ENCODE measurements at regions not wholly inside any gene's neighbourhood (a gene's known extent, or its start where the extent isn't known, plus 50 kb on each side); places are given as distances from the start of the nearest gene placed in this dataset.
"Not testable (repeated sequence)": the region's sequence is repeated elsewhere in the genome, so short reads cannot be mapped to it uniquely, and the experiment has no call there.

GRCh38 chr7:80018941-80019808, 115.5 kb upstream of the GNAI1 start:
- peak; percentile 11 for DNase-seq (ENCODE audit: low read depth)

GRCh38 chr7:80017101-80017698, 117.4 kb upstream of the GNAI1 start:
- DNase-seq (ENCODE audit: low read depth) = no peak

DNA sequence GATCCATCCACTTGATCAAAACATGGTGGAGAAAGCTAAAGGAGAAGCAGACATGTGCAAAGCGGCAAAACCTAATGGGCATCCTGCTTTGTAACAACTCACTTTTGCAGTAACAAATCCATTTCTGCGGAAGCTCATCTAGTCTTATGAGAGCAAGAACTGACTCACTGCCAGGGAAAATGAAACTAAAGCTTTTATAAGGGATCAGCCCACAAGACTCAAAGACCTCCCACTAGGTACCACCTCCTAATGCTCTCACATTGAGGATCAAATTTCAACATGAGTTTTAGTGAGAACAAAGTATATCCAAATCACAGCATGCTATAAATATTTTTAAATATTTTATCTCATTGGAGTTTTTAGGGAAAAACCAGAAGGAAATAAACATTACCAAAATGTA, 120.1 kb upstream of the GNAI1 start:
- DNase-seq (ENCODE audit: low read depth) = no peak

- DNase-seq (ENCODE audit: low read depth) = no peak
These were observed 126.6 kb upstream of the GNAI1 start for GRCh38 chr7:80008039-80008438.

GRCh38 chr7:80002865-80003264, 131.8 kb upstream of the GNAI1 start:
- no peak for DNase-seq (ENCODE audit: low read depth)

DNA sequence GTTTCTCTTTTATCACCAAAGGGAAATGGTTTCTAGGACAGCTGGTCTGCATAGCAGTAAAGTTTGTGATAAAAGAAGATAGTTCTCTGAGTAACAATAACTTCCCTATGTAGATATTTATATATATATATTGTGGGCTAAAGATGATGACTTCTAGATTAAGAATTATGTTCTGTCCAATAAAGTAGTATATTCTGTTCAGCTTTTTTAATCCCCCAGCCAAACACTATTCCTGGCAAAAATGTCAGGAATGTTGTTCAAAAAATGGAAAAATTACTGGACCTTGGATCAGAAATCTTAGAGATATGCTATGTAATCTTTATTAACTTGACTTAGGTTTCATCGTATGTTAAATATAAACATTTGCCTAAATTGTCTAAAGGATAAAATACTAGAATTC, 136.3 kb upstream of the GNAI1 start:
- DNase-seq (ENCODE audit: low read depth) = no peak

GRCh38 chr7:79997345-79997744, 137.3 kb upstream of the GNAI1 start:
- no peak for DNase-seq (ENCODE audit: low read depth)

GRCh38 chr7:79995741-79996140, 138.9 kb upstream of the GNAI1 start:
- DNase-seq (ENCODE audit: low read depth) = not testable (repeated sequence)

- no peak for DNase-seq (ENCODE audit: low read depth)
These were observed 146.0 kb upstream of the GNAI1 start for GRCh38 chr7:79988653-79989052.

DNA sequence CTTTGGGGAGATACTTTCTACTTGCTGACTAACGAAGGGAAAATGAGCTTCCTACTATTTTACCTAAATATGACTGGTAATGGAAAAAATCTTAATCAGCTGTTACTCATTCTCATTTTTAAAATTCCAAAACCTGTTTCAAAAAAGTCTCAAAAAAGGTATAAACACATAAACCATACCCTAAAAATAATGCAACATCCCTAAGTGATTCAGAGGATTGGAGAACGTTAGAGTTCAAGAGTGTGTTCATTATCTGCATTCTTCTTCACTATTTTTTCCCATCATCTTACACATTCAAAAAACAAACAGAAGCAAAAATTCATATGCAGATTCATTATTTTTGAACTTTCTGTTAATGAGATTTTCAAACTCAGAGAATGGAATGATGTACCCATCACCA, 150.4 kb upstream of the GNAI1 start:
- no peak for DNase-seq (ENCODE audit: low read depth)

- DNase-seq (ENCODE audit: low read depth) = no peak
These were observed 152.4 kb upstream of the GNAI1 start for GRCh38 chr7:79982141-79982770.

DNA sequence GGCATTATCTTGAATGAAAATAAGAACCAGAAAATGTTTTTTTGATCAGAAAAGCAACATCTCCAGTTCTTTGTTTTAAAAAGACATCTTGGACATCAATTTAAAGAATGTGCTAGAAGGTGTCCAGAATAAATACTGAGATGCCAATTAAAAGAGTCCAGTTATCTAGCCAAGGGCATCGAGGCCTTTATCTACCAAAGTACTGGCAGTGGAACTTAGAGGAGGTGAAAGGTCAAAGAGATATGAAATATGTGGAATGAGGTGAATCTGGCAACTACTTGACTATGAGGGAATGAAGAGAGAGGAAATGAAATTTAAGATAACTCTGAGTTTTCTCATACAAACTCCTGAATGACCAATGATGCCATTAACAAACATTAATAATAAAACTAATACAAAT, 154.3 kb upstream of the GNAI1 start:
- no peak for DNase-seq (ENCODE audit: low read depth)

DNA sequence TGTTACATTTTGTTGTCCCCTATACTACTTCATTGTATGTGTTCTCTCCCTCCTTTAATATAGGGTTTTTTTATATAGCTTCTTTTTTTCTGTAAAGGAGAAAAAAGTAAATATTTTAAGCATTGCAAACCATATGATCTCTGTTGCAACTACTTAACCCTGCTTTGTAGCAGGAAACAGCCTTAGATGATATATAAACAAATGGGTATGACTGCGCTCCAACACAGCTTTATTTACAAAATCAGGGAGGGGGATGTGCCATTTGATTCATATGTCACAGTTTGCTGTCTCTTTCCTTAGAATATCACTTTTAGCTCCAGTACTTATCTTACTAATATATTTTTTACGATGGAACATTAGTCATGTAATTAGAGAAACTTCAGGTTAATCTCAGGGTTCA, 155.2 kb upstream of the GNAI1 start:
- DNase-seq (ENCODE audit: low read depth) = no peak

GRCh38 chr7:79977481-79977880, 157.2 kb upstream of the GNAI1 start:
- DNase-seq (ENCODE audit: low read depth) = no peak

DNA sequence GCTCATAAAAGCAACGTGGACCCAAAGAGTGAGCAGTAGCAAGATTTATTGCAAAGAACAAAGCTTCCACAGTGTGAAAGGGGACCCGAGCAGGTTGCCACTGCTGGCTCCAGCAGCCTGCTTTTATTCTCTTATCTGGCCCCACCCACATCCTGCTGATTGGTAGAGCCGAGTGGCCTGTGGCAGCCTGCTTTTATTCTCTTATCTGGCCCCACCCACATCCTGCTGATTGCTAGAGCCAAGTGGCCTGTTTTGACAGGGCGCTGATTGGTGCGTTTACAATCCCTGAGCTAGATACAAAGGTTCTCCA, 158.0 kb upstream of the GNAI1 start:
- not testable (repeated sequence) for DNase-seq (ENCODE audit: low read depth)

- not testable (repeated sequence) for DNase-seq (ENCODE audit: low read depth)
These were observed 158.5 kb upstream of the GNAI1 start for GRCh38 chr7:79975986-79976710.

GRCh38 chr7:79973455-79973854, 161.2 kb upstream of the GNAI1 start:
- DNase-seq (ENCODE audit: low read depth) = no peak

DNA sequence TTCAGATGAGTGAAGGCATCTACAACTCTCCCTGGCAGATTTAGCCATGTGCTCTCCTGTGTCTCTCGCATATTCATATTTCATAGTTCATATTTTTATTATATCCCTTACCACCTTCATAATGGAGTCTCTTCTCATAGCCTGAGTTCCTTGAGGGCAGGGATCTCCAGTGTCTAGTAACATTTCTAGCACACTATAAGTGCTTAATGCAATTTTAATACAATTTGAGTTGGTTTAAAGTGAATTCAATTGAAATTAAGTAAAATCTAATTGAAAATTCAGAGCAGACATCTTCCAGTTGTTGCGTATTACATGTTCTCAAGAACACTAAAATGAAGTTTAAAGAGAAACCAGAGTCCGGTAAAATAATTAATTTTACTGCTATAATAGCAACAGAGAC, 163.6 kb upstream of the GNAI1 start:
- DNase-seq (ENCODE audit: low read depth) = no peak

- no peak for DNase-seq (ENCODE audit: low read depth)
These were observed 165.7 kb upstream of the GNAI1 start for GRCh38 chr7:79968894-79969293.

DNA sequence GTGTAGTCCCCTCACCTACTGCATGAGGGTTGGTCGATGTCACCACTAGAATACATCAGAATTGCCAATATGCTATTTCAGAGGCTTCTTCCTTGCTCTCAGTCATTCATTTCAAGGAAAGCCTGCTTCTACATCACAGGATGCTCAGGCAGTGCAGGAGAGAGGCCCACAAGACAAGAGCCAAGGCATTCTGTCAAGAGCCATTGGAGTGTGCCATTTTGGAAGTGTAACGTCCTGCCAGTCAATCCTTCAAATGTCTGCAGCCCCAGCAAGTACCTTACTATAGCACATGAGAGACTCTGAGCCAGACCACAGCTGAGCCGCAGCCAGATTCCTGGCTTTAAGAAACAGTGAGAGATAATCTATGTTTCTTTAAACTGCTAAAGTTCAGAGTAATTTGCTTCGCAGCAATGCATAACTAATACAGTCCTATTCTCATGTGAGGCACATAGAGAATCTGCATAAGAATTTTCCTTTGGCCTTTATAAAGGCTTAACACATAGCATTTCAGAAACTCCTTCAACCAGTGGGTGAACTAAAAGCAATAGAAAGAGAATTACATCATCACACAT, 166.5 kb upstream of the GNAI1 start:
- DNase-seq (ENCODE audit: low read depth) = no peak

DNA sequence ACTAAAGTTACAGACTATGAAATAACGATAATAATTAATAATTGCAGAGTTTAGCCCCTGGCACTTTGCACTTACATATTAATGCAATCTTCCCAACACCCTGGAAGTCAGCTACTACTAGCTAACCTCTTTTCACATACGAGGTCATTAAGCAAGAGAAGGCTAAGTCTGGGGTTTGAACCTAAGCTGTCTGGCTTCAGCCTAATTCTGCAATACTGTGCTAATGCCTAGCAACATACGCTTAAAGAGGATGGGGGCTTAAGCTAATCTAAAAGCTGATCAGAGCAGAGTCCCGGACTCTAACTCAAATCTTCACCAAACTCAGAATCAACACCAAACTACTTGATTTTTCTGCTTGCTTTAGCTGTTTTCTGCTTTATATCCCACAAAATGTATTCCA, 168.7 kb upstream of the GNAI1 start:
- no peak for DNase-seq (ENCODE audit: low read depth)

- DNase-seq (ENCODE audit: low read depth) = no peak
These were observed 170.2 kb upstream of the GNAI1 start for GRCh38 chr7:79964463-79964862.
